Erythroblast (primary cell): ENCODE measurements at regions not wholly inside any gene's neighbourhood (a gene's known extent, or its start where the extent isn't known, plus 50 kb on each side); places are given as distances from the start of the nearest gene placed in this dataset.

Experiments used
- GATA1 ChIP-seq: IDR thresholded peaks from 2 replicates; pipeline ENCODE4 v1.6.1; 2011; ENCODE audit warnings: low read depth, mild to moderate bottlenecking, control low read depth, low read length, moderate library complexity
- POLR2A ChIP-seq: IDR thresholded peaks from 2 replicates; pipeline ENCODE4 v1.6.1; 2011; ENCODE audit warnings: mild to moderate bottlenecking, low read length

GRCh38 chr12:5102261-5102789, 58.6 kb downstream of the KCNA5 start:
- TF ChIP-seq POLR2A (no peak), GATA1 (no peak)
